ENCODE measurements at regions not wholly inside any gene's neighbourhood (a gene's known extent, or its start where the extent isn't known, plus 50 kb on each side); places are given as distances from the start of the nearest gene placed in this dataset.

- H3K18ac ChIP-seq (ENCODE audit: low read length): no peak overlapping the region
- no peak for DNase-seq (ENCODE audit: low spot score)
- H2AK5ac ChIP-seq (ENCODE audit: low read depth, low read length): no peak overlapping the region
- no peak overlapping the region for H2BK12ac ChIP-seq (ENCODE audit: low read length)
- H4K91ac ChIP-seq (ENCODE audit: low read depth, low read length, poor library complexity): no peak overlapping the region
- H3K14ac ChIP-seq (ENCODE audit: low read length): no peak overlapping the region
- no CpG with 5 or more reads among the region's 1 CpG for WGBS, 2 donors (ENCODE audit: extremely low coverage in 2 of 2, insufficient read length in 2 of 2, insufficient replicate concordance in 1 of 2)
- no peak overlapping the region for H4K8ac ChIP-seq (ENCODE audit: low read depth, low read length)
- no peak overlapping the region for H2BK120ac ChIP-seq (ENCODE audit: low read depth, low read length)
- no peaks in the 10 kb centered on the region for H3K36me3 ChIP-seq (replicated peaks in 1 of 2; ENCODE audit: control insufficient read depth in 2 of 2, insufficient read depth in 2 of 2, low read length in 2 of 2)
- no peaks in the 10 kb centered on the region for H3K9me3 ChIP-seq (replicated peaks in 1 of 2; ENCODE audit: control insufficient read depth in 2 of 2, insufficient read depth in 1 of 2, low read depth in 1 of 2, low read length in 2 of 2)
- H2AFZ ChIP-seq (ENCODE audit: low read length): no peak overlapping the region
- no peaks in the 10 kb centered on the region for H3K79me1 ChIP-seq (ENCODE audit: low read depth, low read length)
- H2BK15ac ChIP-seq (ENCODE audit: low read length): no peak overlapping the region
- no peak overlapping the region for H3K4me3 ChIP-seq (ENCODE audit: low read length in 2 of 2)
- H3K27me3 ChIP-seq (ENCODE audit: control insufficient read depth in 3 of 3, insufficient read depth in 3 of 3, low read depth in 1 of 3, low read length in 3 of 3): no peaks in the 10 kb centered on the region
- H3K9ac ChIP-seq (ENCODE audit: low read depth, low read length, poor library complexity): no peak overlapping the region
- H3K4ac ChIP-seq (ENCODE audit: low read length): no peak overlapping the region
- peaks cover 0 to 5% of the 10 kb centered on the region in 2 donors for H3K4me1 ChIP-seq (ENCODE audit: control insufficient read depth in 2 of 2, insufficient read depth in 1 of 2, low read depth in 1 of 2, low read length in 2 of 2)
- no peak overlapping the region for H3K4me2 ChIP-seq (ENCODE audit: insufficient read depth, low read length, poor library complexity, severe bottlenecking)
- H3K27ac ChIP-seq (replicated peaks; ENCODE audit: low read length): no peak overlapping the region
- no peak overlapping the region for H3K23ac ChIP-seq (ENCODE audit: low read depth, low read length, poor library complexity)
- no peak overlapping the region for H2BK5ac ChIP-seq (ENCODE audit: low read length)
Measured at GRCh38 chr6:117110146-117110545, 155.2 kb upstream of the VGLL2 start.

DNA sequence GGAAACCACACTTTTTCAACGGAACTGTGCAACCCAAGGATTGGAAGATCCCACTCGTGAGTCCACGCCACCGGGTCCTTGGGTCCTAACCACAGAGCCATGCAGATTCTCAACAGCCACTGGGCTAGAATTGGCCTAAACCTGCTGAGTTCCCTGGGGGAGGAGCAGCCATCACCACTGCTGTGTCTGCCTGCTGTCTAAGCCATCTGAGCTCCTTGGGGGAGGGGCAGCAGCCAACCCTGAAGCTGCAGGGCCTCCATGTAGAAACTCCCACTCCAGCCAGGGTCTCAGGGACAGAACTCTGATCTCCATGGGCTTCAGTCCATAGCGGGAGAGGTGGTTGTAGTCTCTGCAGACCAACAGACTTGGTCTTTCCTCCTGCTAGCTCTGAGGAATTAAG, 154.6 kb upstream of the VGLL2 start:
- Histone ChIP-seq H3K9ac (ENCODE audit: low read depth, low read length, poor library complexity) (no peak overlapping the region), H4K91ac (ENCODE audit: low read depth, low read length, poor library complexity) (no peak overlapping the region), H2AFZ (ENCODE audit: low read length) (no peak overlapping the region), H2BK12ac (ENCODE audit: low read length) (no peak overlapping the region), H3K4ac (ENCODE audit: low read length) (no peak overlapping the region), H2AK5ac (ENCODE audit: low read depth, low read length) (no peak overlapping the region), H3K27me3 (ENCODE audit: control insufficient read depth in 3 of 3, insufficient read depth in 3 of 3, low read depth in 1 of 3, low read length in 3 of 3) (no peaks in the 10 kb centered on the region), H2BK5ac (ENCODE audit: low read length) (no peak overlapping the region), H3K9me3 (replicated peaks in 1 of 2; ENCODE audit: control insufficient read depth in 2 of 2, insufficient read depth in 1 of 2, low read depth in 1 of 2, low read length in 2 of 2) (no peaks in the 10 kb centered on the region), H3K27ac (replicated peaks; ENCODE audit: low read length) (no peak overlapping the region), H3K4me2 (ENCODE audit: insufficient read depth, low read length, poor library complexity, severe bottlenecking) (no peak overlapping the region), H3K4me1 (ENCODE audit: control insufficient read depth in 2 of 2, insufficient read depth in 1 of 2, low read depth in 1 of 2, low read length in 2 of 2) (peaks cover 0 to 5% of the 10 kb centered on the region in 2 donors), H3K23ac (ENCODE audit: low read depth, low read length, poor library complexity) (no peak overlapping the region), H3K79me1 (ENCODE audit: low read depth, low read length) (no peaks in the 10 kb centered on the region), H2BK120ac (ENCODE audit: low read depth, low read length) (no peak overlapping the region), H2BK15ac (ENCODE audit: low read length) (no peak overlapping the region), H3K4me3 (ENCODE audit: low read length in 2 of 2) (no peak overlapping the region), H3K14ac (ENCODE audit: low read length) (no peak overlapping the region), H3K36me3 (replicated peaks in 1 of 2; ENCODE audit: control insufficient read depth in 2 of 2, insufficient read depth in 2 of 2, low read length in 2 of 2) (no peaks in the 10 kb centered on the region), H3K18ac (ENCODE audit: low read length) (peak overlapping the region; percentile 67), H4K8ac (ENCODE audit: low read depth, low read length) (peak overlapping the region; percentile 86)
- WGBS, 2 donors (ENCODE audit: extremely low coverage in 2 of 2, insufficient read length in 2 of 2, insufficient replicate concordance in 1 of 2): no CpG with 5 or more reads among the region's 5 CpGs
- no peak for DNase-seq (ENCODE audit: low spot score)

DNA sequence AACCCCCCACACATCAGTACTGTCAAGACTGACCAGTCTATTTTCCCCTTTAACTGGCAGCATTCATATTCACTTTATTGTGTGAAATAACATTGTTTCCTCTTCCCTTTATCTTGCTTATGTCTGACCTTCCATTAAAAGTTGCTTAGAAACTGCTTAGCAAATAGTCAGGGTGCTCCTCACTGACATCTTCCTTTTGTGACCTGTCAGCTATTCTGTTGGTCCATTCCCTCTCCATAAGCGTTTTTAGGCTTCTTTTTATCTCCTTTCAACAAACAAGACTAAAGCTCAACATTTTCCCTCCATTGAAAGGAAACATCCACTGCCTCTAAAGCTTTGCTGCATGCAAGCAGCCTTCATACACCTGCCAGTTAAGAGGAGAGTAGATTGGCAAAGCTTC, 147.7 kb upstream of the VGLL2 start:
- WGBS, 2 donors (ENCODE audit: extremely low coverage in 2 of 2, insufficient read length in 2 of 2, insufficient replicate concordance in 1 of 2): no CpG with 5 or more reads among the region's 1 CpG

DNA sequence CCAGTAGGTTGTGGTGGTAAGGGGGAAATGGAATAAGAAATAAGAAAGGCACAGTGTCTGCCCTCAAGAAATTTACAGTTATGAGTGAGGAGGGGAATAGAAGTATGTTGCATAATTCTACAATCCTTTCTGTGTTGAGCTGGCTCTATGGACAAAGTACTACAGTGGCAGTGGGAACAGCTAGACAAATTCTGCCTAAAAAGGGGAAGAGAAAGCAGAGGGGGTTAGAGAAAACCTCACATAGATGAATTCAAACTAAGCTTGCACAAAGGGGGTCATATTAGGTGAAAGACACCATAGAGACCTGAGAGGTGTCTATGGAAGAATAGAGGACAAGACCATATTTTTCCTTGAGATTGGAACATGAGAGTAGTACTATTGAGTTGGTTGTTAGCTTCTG, 146.9 kb upstream of the VGLL2 start:
- Histone ChIP-seq H3K27me3 (ENCODE audit: control insufficient read depth in 3 of 3, insufficient read depth in 3 of 3, low read depth in 1 of 3, low read length in 3 of 3) (no peaks in the 10 kb centered on the region), H3K4me1 (ENCODE audit: control insufficient read depth in 2 of 2, insufficient read depth in 1 of 2, low read depth in 1 of 2, low read length in 2 of 2) (no peaks in the 10 kb centered on the region), H3K9ac (ENCODE audit: low read depth, low read length, poor library complexity) (no peak overlapping the region), H3K36me3 (replicated peaks in 1 of 2; ENCODE audit: control insufficient read depth in 2 of 2, insufficient read depth in 2 of 2, low read length in 2 of 2) (no peaks in the 10 kb centered on the region), H3K14ac (ENCODE audit: low read length) (no peak overlapping the region), H2AFZ (ENCODE audit: low read length) (no peak overlapping the region), H3K9me3 (replicated peaks in 1 of 2; ENCODE audit: control insufficient read depth in 2 of 2, insufficient read depth in 1 of 2, low read depth in 1 of 2, low read length in 2 of 2) (no peaks in the 10 kb centered on the region), H3K4me2 (ENCODE audit: insufficient read depth, low read length, poor library complexity, severe bottlenecking) (no peak overlapping the region), H2BK120ac (ENCODE audit: low read depth, low read length) (no peak overlapping the region), H3K27ac (replicated peaks; ENCODE audit: low read length) (no peak overlapping the region), H3K4me3 (ENCODE audit: low read length in 2 of 2) (no peak overlapping the region), H2AK5ac (ENCODE audit: low read depth, low read length) (no peak overlapping the region), H2BK15ac (ENCODE audit: low read length) (no peak overlapping the region), H4K8ac (ENCODE audit: low read depth, low read length) (no peak overlapping the region), H3K4ac (ENCODE audit: low read length) (no peak overlapping the region), H3K23ac (ENCODE audit: low read depth, low read length, poor library complexity) (no peak overlapping the region), H4K91ac (ENCODE audit: low read depth, low read length, poor library complexity) (no peak overlapping the region), H3K18ac (ENCODE audit: low read length) (no peak overlapping the region), H2BK5ac (ENCODE audit: low read length) (no peak overlapping the region), H3K79me1 (ENCODE audit: low read depth, low read length) (no peaks in the 10 kb centered on the region), H2BK12ac (ENCODE audit: low read length) (no peak overlapping the region)
- no peak for DNase-seq (ENCODE audit: low spot score)

More for the DNA sequence above, 147.7 kb upstream of the VGLL2 start:
- Histone ChIP-seq H2BK15ac (ENCODE audit: low read length) (no peak overlapping the region), H3K14ac (ENCODE audit: low read length) (no peak overlapping the region), H3K18ac (ENCODE audit: low read length) (no peak overlapping the region), H3K4me1 (ENCODE audit: control insufficient read depth in 2 of 2, insufficient read depth in 1 of 2, low read depth in 1 of 2, low read length in 2 of 2) (no peaks in the 10 kb centered on the region), H3K4me2 (ENCODE audit: insufficient read depth, low read length, poor library complexity, severe bottlenecking) (no peak overlapping the region), H3K36me3 (replicated peaks in 1 of 2; ENCODE audit: control insufficient read depth in 2 of 2, insufficient read depth in 2 of 2, low read length in 2 of 2) (no peaks in the 10 kb centered on the region), H4K8ac (ENCODE audit: low read depth, low read length) (no peak overlapping the region), H3K27me3 (ENCODE audit: control insufficient read depth in 3 of 3, insufficient read depth in 3 of 3, low read depth in 1 of 3, low read length in 3 of 3) (no peaks in the 10 kb centered on the region), H3K4me3 (ENCODE audit: low read length in 2 of 2) (no peak overlapping the region), H2BK5ac (ENCODE audit: low read length) (no peak overlapping the region), H2BK120ac (ENCODE audit: low read depth, low read length) (no peak overlapping the region), H3K9me3 (replicated peaks in 1 of 2; ENCODE audit: control insufficient read depth in 2 of 2, insufficient read depth in 1 of 2, low read depth in 1 of 2, low read length in 2 of 2) (no peaks in the 10 kb centered on the region), H3K4ac (ENCODE audit: low read length) (no peak overlapping the region), H2AFZ (ENCODE audit: low read length) (no peak overlapping the region), H4K91ac (ENCODE audit: low read depth, low read length, poor library complexity) (no peak overlapping the region), H2AK5ac (ENCODE audit: low read depth, low read length) (no peak overlapping the region), H3K9ac (ENCODE audit: low read depth, low read length, poor library complexity) (no peak overlapping the region), H3K27ac (replicated peaks; ENCODE audit: low read length) (no peak overlapping the region), H3K23ac (ENCODE audit: low read depth, low read length, poor library complexity) (no peak overlapping the region), H2BK12ac (ENCODE audit: low read length) (no peak overlapping the region), H3K79me1 (ENCODE audit: low read depth, low read length) (no peaks in the 10 kb centered on the region)
- DNase-seq (ENCODE audit: low spot score): no peak
